NCI-H1417 (cell line): ENCODE measurements at regions not wholly inside any gene's neighbourhood (a gene's known extent, or its start where the extent isn't known, plus 50 kb on each side); places are given as distances from the start of the nearest gene placed in this dataset.
A peak's percentile ranks its signal among the peaks of the same experiment; 100 is the strongest.
"Not testable (repeated sequence)": the region's sequence is repeated elsewhere in the genome, so short reads cannot be mapped to it uniquely, and the experiment has no call there.

ENCODE experiments used
- DNase-seq, 3 experiments: peaks; one replicate each; lab custom pipeline; 2025; lab: John Stamatoyannopoulos, UW

- not testable (repeated sequence) for DNase-seq
Observed at GRCh38 chr14:48266201-48266600, 590.8 kb upstream of the MDGA2 start.

GRCh38 chr14:48261436-48261835, 586.0 kb upstream of the MDGA2 start:
- no peak for DNase-seq

GRCh38 chr14:48260394-48261295, 585.2 kb upstream of the MDGA2 start:
- DNase-seq: not testable (repeated sequence)

- DNase-seq: not testable (repeated sequence)
Observed at GRCh38 chr14:48259876-48260275, 584.5 kb upstream of the MDGA2 start.

- not testable (repeated sequence) for DNase-seq
Observed at GRCh38 chr14:48259232-48259631, 583.8 kb upstream of the MDGA2 start.

GRCh38 chr14:48258703-48259102, 583.3 kb upstream of the MDGA2 start:
- DNase-seq: not testable (repeated sequence)

GRCh38 chr14:48253020-48253419, 577.6 kb upstream of the MDGA2 start:
- DNase-seq: no peak

GRCh38 chr14:48251290-48251689, 575.9 kb upstream of the MDGA2 start:
- DNase-seq: no peak

- DNase-seq: no peak
Observed at GRCh38 chr14:48250575-48250974, 575.2 kb upstream of the MDGA2 start.

- DNase-seq: no peak
Observed at GRCh38 chr14:48247977-48248376, 572.6 kb upstream of the MDGA2 start.

GRCh38 chr14:48243900-48244299, 568.5 kb upstream of the MDGA2 start:
- no peak for DNase-seq

- DNase-seq: no peak
Observed at GRCh38 chr14:48229091-48229490, 553.7 kb upstream of the MDGA2 start.

GRCh38 chr14:48193893-48194292, 518.5 kb upstream of the MDGA2 start:
- DNase-seq: peak in 1 of 3 experiments; percentile 22

GRCh38 chr14:48149624-48150023, 474.2 kb upstream of the MDGA2 start:
- not testable (repeated sequence) for DNase-seq

- DNase-seq: no peak
Observed at GRCh38 chr14:48140804-48141203, 465.4 kb upstream of the MDGA2 start.

- no peak for DNase-seq
Observed at GRCh38 chr14:48129472-48129871, 454.1 kb upstream of the MDGA2 start.

- no peak for DNase-seq
Observed at GRCh38 chr14:48127674-48128073, 452.3 kb upstream of the MDGA2 start.

GRCh38 chr14:48125654-48126053, 450.2 kb upstream of the MDGA2 start:
- DNase-seq: no peak

- no peak for DNase-seq
Observed at GRCh38 chr14:48113713-48114112, 438.3 kb upstream of the MDGA2 start.

- DNase-seq: no peak
Observed at GRCh38 chr14:48111151-48111550, 435.7 kb upstream of the MDGA2 start.

- no peak for DNase-seq
Observed at GRCh38 chr14:48107646-48108045, 432.2 kb upstream of the MDGA2 start.

- no peak for DNase-seq
Observed at GRCh38 chr14:48096897-48097296, 421.5 kb upstream of the MDGA2 start.

GRCh38 chr14:48086516-48086915, 411.1 kb upstream of the MDGA2 start:
- DNase-seq: no peak

GRCh38 chr14:48075487-48075886, 400.1 kb upstream of the MDGA2 start:
- no peak for DNase-seq
